Vagina (tissue), 2 donors: ENCODE measurements at regions not wholly inside any gene's neighbourhood (a gene's known extent, or its start where the extent isn't known, plus 50 kb on each side); places are given as distances from the start of the nearest gene placed in this dataset. TPM values are rescaled to one million over a fixed set of nuclear protein-coding genes. Genes with fewer than 3 reads are reported as not detected.

Source experiments
- DNase-seq, 2 donors: peaks; one replicate each; pipeline ENCODE4 v3.0.0-alpha.2; 2017; ENCODE audit errors: extremely low spot score in 2 of 2
- H3K27ac ChIP-seq: fragments of 200-600 bp; sonication (generic); one replicate; pipeline ENCODE4 v1.5.1; 2019
- H3K27me3 ChIP-seq: fragments of 200-600 bp; sonication (generic); one replicate; pipeline ENCODE4 v1.5.1; 2019
- H3K36me3 ChIP-seq, 2 donors: fragments of 200-600 bp; sonication (generic); one replicate each; pipeline ENCODE4 v1.5.1; 2017 to 2019
- H3K4me1 ChIP-seq: fragments of 200-600 bp; sonication (generic); one replicate; pipeline ENCODE4 v1.5.1; 2019
- H3K4me3 ChIP-seq, 2 donors: fragments of 200-600 bp; sonication (generic); 1 replicate in 1 of 2; 2 replicates in 1 of 2; pipeline ENCODE4 v1.5.1; 2016 to 2019
- H3K9me3 ChIP-seq: fragments of 200-600 bp; sonication (generic); one replicate; pipeline ENCODE4 v1.5.1; 2019
- POLR2A ChIP-seq, 2 donors: fragments of 450-650 bp; IDR thresholded peaks; one replicate each; pipeline ENCODE4 v1.6.1; 2017; ENCODE audit warnings: antibody characterized with exemption in 2 of 2, mild to moderate bottlenecking in 2 of 2, moderate library complexity in 2 of 2
- POLR2AphosphoS5 ChIP-seq, 2 donors: sonication (generic); formaldehyde crosslinking; IDR thresholded peaks; one replicate each; pipeline ENCODE4 v1.9.0; 2017; ENCODE audit warnings: antibody characterized with exemption in 2 of 2, mild to moderate bottlenecking in 2 of 2, low read depth in 1 of 2; ENCODE audit not compliant: insufficient read depth in 1 of 2
- intact Hi-C: fragments of 100-400 bp; cut with DNase I; formaldehyde crosslinking; loops from one replicate; pipeline ENCODE4 v1.15.1; 2023
- small RNA-seq: library from RNA; depleted of rRNA; stranded (forward); fragments of <200 nt; gene quantifications from one replicate; pipeline ENCODE3, GENCODE V24; 2016
- TF ChIP-seq, protein P1 (sequence below), 3 experiments: fragments of 450-650 bp in 2 of 3; fragments of 200-600 bp in 1 of 3; sonication (generic) in 1 of 3; IDR thresholded peaks; one replicate each; pipeline ENCODE4 v1.5.1; 2017 to 2019; ENCODE audit warnings: antibody characterized with exemption in 3 of 3, mild to moderate bottlenecking in 2 of 3, moderate library complexity in 2 of 3

DNA sequence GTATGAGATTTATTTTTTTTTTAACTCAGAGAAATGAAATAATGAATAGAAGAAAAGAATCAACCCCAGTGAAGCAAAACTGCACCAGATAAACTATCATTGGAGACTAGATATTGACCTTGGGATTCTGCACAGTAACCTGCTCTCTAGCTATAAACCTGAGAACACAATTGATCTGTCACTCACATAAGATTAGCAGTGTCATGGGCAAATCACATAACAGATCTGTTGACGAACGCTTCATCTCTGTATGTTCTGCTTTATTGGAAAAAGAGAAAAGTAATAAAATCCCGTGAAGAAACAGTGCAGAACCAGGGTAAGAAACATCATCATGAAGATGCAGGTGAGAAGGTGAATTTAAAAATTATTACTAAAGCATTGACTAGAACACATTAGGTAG is 52.8 kb upstream of the RGS17 start:
- DNase-seq, result no peak
- Histone ChIP-seq H3K9me3 (no peaks in the 10 kb centered on the region), H3K4me1 (no peaks in the 10 kb centered on the region), H3K27ac (no peak overlapping the region), H3K27me3 (no peaks in the 10 kb centered on the region), H3K36me3 (no peaks in the 10 kb centered on the region), H3K4me3 (no peak overlapping the region)
- TF ChIP-seq POLR2A (IDR thresholded peaks at IDR 0.05) (no peak), POLR2AphosphoS5 (IDR thresholded peaks at IDR 0.05; ENCODE audit: insufficient read depth in 1 of 2, low read depth in 1 of 2) (no peak)
- TF ChIP-seq, protein P1, sequence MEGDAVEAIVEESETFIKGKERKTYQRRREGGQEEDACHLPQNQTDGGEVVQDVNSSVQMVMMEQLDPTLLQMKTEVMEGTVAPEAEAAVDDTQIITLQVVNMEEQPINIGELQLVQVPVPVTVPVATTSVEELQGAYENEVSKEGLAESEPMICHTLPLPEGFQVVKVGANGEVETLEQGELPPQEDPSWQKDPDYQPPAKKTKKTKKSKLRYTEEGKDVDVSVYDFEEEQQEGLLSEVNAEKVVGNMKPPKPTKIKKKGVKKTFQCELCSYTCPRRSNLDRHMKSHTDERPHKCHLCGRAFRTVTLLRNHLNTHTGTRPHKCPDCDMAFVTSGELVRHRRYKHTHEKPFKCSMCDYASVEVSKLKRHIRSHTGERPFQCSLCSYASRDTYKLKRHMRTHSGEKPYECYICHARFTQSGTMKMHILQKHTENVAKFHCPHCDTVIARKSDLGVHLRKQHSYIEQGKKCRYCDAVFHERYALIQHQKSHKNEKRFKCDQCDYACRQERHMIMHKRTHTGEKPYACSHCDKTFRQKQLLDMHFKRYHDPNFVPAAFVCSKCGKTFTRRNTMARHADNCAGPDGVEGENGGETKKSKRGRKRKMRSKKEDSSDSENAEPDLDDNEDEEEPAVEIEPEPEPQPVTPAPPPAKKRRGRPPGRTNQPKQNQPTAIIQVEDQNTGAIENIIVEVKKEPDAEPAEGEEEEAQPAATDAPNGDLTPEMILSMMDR (IDR thresholded peaks at IDR 0.05), result no peak
- intact Hi-C loops, result no loop called here

Small RNA genes lying in the stretch of these regions (small RNA-seq; reads per million reads assigned to genes)
- not detected for gene AL603908.1
- gene MTND3P20, result not detected
- not detected for gene MTND4LP20
- not detected for gene RNA5SP225
- gene RNU6-896P, result not detected
